C1 segment of cervical spinal cord (tissue), 14 donors: ENCODE measurements at regions not wholly inside any gene's neighbourhood (a gene's known extent, or its start where the extent isn't known, plus 50 kb on each side); places are given as distances from the start of the nearest gene placed in this dataset.
"Not testable (repeated sequence)": the region's sequence is repeated elsewhere in the genome, so short reads cannot be mapped to it uniquely, and the experiment has no call there.

Experiments
- DNase-seq, 14 donors: peaks; one replicate each; lab custom pipeline; 2025; lab: John Stamatoyannopoulos, UW

- peak in 2 of 14 donors; percentile 5 to 20 for DNase-seq
Measured at GRCh38 chr10:118870467-118871243, 115.9 kb upstream of the CACUL1 start.

GRCh38 chr10:118871244-118871865, 116.6 kb upstream of the CACUL1 start:
- no peak for DNase-seq

DNA sequence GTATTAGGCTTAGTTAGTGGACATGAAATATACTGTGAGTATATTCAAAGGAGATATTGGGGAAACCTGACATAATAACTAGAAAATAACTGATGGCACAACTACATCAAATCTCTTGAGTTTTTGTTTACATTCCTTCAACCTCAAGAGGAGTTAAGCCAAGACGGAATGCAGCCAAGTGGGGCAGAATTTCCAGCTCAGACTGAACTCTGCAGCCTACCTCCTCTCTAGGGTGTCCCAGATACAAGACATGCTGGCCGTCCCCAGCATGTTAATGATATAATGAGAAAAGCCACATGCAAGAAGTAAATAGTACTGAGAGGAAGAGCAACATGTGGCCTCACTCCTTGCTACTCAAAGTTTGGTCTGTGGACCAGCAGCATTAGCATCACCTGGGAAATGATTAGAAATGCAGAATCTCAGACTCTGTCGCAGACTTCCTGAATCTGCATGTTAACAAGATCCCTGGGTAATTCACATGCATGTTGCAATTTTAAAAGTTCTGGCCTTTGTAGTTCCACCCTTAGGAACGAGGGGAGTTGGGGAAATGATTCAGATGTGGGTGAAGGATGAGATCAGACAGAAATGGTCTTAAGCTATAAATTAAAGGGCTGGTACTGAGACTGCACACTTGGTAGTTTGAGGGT, 118.4 kb upstream of the CACUL1 start:
- DNase-seq = no peak

DNA sequence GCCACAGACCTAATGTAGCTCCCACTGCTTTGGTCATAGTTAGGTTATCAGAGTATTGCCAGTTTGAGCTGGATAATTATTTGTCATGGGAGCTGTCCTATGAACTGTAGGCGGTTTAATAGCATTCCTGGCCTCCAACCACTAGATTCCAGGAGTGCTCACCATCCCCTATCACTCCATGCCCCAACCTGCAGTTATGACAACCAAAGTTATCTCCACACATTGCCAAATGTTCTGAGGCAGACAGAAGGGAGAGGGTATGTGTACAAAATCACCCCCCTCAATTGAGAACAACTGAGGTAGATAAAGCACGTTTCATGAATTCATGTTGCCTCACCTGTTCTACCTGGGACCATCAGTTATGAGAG, 119.0 kb upstream of the CACUL1 start:
- no peak for DNase-seq

- DNase-seq = no peak
Measured at GRCh38 chr10:118874171-118874570, 119.4 kb upstream of the CACUL1 start.

DNA sequence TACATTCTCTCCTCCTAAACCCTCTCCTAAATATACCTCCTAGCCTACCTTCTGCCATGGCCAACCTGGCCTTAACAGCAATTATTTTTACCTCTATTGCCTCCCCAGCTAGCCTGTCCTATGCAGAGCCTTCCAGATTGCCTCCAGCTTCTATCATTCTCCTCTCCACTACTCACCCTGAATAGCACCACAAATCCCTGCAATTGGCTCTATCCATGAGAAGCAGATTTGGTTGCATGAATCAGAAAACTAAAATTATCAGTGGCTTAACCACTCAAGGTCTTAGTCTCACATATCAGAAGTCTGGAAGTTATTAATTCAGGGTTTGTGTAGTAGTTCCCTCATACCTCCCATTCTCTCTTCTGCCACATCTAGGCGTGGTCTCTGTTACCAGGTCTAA, 120.3 kb upstream of the CACUL1 start:
- DNase-seq = no peak

DNA sequence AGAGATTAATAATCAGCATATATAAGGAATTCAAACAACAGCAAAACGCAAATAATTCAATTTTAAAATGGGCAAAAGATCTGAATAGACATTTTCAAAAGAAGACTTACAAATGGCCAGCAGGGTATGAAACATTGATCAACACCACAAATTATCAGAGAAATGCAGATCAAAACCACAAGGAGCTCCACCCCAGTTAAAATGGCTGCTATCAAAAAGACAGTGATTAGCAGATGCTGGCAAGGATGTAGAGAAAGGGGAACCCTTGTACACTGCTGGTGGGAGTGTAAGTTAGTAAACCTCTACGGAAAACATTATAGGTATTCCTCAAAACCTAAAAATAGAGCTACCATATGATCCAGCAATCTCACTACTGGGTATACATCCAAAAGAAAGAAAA, 128.0 kb upstream of the CACUL1 start:
- no peak for DNase-seq

DNA sequence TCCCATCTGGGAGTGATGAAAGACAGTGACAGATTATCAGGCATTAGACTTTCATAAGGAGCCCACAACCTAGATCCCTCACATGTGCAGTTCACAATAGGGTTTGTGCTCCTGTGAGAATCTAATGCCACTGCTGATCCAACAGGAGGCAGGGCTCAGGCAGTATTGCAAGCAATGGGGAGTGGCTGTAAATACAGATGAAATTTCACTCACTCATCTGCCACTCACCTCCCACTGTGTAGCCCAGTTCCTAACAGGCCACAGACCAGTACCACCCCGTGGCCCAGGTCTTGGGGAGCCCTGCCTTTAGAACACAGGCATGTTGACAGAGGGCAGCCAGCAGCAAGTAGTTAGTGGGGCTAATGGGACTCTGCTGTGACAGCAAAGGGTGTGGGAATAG, 137.3 kb upstream of the NANOS1 start:
- no peak for DNase-seq

DNA sequence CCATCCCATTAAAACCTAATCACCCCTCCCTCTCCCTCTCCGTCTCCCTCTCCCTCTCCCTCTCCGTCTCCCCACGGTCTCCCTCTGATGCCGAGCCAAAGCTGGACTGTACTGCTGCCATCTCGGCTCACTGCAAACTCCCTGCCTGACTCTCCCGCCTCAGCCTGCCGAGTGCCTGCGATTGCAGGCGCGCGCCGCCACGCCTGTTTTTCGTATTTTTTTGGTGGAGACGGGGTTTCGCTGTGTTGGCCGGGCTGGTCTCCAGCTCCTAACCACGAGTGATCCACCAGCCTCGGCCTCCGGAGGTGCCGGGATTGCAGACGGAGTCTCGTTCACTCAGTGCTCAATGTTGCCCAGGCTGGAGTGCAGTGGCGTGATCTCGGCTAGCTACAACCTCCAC, 134.6 kb upstream of the NANOS1 start:
- DNase-seq = not testable (repeated sequence)

GRCh38 chr10:118900617-118901016, 128.9 kb upstream of the NANOS1 start:
- no peak for DNase-seq

GRCh38 chr10:118901380-118901779, 128.1 kb upstream of the NANOS1 start:
- DNase-seq = no peak

DNA sequence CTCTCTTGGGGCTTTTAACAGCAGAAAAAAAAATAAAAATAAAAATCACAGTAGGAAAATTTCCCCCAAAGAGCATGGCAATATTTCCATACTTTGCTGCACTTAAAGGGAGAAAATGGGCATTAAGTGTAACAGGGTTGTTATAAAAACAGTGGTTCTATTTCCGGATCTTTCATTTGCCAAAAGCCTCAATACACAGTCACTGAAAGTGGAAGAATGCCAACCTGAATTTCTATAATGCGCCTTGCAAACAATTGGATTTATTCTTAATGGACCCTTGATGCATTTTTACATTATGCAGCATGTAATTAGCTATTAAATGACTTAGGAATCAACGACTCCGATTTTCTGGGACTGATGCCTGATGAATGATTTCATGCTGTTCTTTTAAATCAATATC, 127.6 kb upstream of the NANOS1 start:
- DNase-seq = no peak

GRCh38 chr10:118902656-118903055, 126.9 kb upstream of the NANOS1 start:
- DNase-seq = not testable (repeated sequence)

- DNase-seq = no peak
Measured at GRCh38 chr10:118903251-118903650, 126.3 kb upstream of the NANOS1 start.

- DNase-seq = no peak
Measured at GRCh38 chr10:118903691-118904090, 125.8 kb upstream of the NANOS1 start.

GRCh38 chr10:118904286-118904685, 125.2 kb upstream of the NANOS1 start:
- no peak for DNase-seq

DNA sequence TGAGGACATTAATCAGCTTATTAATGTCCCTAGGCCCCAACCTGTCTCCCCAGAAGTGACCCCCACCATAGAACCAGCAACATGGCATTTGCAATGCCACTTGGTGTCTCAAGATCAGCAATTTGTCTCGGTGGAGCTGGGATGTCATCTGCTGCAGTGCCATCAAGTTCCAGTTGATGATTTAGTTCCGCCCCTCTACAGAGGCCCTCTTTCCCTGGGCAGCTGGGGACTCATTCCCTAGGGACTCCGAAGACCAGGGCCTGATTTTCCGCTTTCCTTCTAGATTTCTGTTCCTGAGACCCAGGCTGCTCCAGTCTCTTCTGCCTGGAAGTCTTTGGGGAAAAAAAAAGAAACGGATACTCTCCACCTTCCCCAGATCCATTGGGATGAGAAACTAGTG, 122.5 kb upstream of the NANOS1 start:
- DNase-seq = no peak

- DNase-seq = peak in 7 of 14 donors; percentile 3 to 87 (median 26)
Measured at GRCh38 chr10:118908557-118909256, 120.8 kb upstream of the NANOS1 start.

- DNase-seq = no peak
Measured at GRCh38 chr10:118910702-118911101, 118.8 kb upstream of the NANOS1 start.

GRCh38 chr10:118911363-118911762, 118.2 kb upstream of the NANOS1 start:
- DNase-seq = no peak

DNA sequence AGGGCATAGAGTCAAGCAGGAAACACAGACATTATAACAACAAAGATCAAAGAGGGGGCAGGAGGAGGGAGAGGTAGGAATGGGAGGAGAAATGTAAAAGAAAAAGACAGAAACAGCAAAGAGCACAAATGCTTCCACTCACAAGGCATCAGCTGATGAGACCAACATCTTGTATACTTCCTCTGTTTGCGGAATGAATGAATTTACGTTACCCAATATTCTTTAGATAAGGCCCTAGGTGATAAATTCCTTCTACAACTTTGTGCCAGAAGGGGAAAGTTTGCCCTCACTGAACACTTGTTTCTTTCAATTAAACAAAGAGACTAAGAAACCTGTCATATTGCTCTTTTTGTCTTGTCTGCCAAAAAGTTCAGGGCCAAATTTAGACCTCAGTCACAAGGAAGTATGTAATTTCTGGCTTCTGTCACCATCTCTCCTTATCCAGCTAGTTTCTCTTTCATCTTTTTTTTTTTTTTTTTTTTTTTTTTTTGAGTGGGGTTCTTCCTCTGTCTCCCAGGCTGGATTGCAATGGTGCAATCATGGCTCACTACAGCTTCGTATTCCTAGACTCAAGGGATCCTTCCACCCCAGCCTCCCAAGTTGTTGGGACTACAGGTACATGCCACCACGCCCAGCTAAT, 116.4 kb upstream of the NANOS1 start:
- DNase-seq = no peak

DNA sequence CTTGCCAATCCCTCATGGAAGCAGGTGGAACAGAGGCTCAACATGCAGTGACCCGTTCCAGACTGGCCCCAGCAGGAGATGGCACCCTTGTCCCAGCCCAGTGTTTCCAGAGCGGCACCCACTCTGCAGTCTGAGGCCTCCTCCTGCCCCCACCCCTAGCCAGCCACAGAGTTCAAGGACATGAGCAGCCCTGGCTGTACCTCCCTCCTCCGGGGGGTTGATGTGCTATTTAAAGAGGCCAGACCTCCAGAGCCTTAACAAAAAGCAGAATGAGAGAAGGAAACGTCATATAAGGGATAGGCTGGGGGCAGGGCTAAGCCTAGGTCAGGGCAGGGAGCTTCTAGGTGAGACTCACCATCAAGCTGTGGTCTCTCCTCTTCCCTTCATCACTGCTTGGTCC, 115.7 kb upstream of the NANOS1 start:
- DNase-seq = no peak
